Activated CD8-positive, alpha-beta memory T cell treated with anti-CD3 and anti-CD28 coated beads for 36 hours (primary cell): ENCODE measurements at regions not wholly inside any gene's neighbourhood (a gene's known extent, or its start where the extent isn't known, plus 50 kb on each side); places are given as distances from the start of the nearest gene placed in this dataset.
"Not testable (repeated sequence)": the region's sequence is repeated elsewhere in the genome, so short reads cannot be mapped to it uniquely, and the experiment has no call there.

Source experiments
- CTCF ChIA-PET: fragments of 350-600 bp; sonication (Branson Sonifier 250); formaldehyde crosslinking; loops from one replicate; lab custom pipeline; 2021; ENCODE audit warnings: antibody characterized with exemption; lab: Charles Lee
- POLR2A ChIA-PET: fragments of 350-600 bp; sonication (Branson Sonifier 250); formaldehyde crosslinking; loops from one replicate; lab custom pipeline; 2021; ENCODE audit warnings: antibody characterized with exemption; lab: Charles Lee

GRCh38 chr5:112034421-112034979 is 277.5 kb upstream of the NREP start:
- POLR2A ChIA-PET, result no interaction called here
- CTCF ChIA-PET, result no interaction called here

DNA sequence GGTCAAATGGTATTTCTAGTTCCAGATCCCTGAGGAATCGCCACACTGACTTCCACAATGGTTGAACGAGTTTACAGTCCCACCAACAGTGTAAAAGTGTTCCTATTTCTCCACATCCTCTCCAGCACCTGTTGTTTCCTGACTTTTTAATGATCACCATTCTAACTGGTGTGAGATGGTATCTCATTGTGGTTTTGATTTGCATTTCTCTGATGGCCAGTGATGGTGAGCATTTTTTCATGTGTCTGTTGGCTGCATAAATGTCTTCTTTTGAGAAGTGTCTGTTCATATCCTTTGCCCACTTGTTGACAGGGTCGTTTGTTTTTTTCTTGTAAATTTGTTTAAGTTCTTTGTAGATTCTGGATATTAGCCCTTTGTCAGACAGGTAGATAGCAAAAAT is 269.9 kb upstream of the NREP start:
- CTCF ChIA-PET, POLR2A ChIA-PET: not testable (repeated sequence)

DNA sequence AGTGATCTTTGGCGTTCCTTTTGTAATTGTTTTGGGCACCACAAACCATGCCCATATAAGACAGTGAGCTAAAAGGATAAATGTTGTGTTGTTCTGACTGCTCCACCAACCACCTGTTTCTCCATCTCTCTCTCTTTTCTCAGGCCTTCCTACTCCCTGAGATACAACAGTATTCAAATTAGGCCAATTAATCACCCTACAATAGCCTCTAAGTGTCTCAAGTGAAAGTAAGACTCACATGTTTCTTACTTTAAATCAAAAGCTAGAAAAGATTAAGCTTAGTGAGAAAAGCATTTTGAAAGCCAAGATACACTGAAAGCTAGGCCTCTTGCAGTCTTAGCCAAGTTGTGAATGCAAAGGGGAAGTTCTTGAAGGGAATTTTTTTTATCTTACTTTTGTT is 268.8 kb upstream of the NREP start:
- ChIA-PET POLR2A (no interaction called here), CTCF (no interaction called here)

- ChIA-PET CTCF (no interaction called here), POLR2A (no interaction called here)
Measured at GRCh38 chr5:112024769-112025168, 267.8 kb upstream of the NREP start.

GRCh38 chr5:112024221-112024620 is 267.2 kb upstream of the NREP start:
- CTCF ChIA-PET, result no interaction called here

GRCh38 chr5:112023766-112024165 is 266.8 kb upstream of the NREP start:
- ChIA-PET POLR2A (no interaction called here), CTCF (no interaction called here)

More at GRCh38 chr5:112024221-112024620, 267.2 kb upstream of the NREP start:
- POLR2A ChIA-PET, result no interaction called here

- CTCF ChIA-PET, result no interaction called here
- POLR2A ChIA-PET, result no interaction called here
Measured at GRCh38 chr5:112018846-112019245, 261.9 kb upstream of the NREP start.

DNA sequence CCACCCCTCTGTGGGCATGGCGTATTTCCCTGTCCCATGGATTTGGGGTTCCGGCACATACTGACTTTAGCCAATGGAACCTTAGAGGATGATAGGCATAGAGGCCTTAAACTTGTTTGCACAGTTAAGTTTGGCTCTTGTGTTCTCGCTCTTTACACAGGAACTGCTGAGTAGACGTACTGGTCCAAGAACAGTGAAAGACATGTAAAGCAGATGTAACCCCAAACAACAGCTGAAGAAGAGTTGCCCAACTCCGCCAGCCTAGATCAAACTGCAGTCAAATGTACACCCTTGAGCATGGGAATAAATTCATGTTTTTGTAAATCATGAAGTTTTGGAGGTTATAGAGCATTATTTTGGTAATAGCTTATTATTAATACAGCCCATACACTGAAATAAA is 260.0 kb upstream of the NREP start:
- POLR2A ChIA-PET, result no interaction called here
- CTCF ChIA-PET, result no interaction called here

DNA sequence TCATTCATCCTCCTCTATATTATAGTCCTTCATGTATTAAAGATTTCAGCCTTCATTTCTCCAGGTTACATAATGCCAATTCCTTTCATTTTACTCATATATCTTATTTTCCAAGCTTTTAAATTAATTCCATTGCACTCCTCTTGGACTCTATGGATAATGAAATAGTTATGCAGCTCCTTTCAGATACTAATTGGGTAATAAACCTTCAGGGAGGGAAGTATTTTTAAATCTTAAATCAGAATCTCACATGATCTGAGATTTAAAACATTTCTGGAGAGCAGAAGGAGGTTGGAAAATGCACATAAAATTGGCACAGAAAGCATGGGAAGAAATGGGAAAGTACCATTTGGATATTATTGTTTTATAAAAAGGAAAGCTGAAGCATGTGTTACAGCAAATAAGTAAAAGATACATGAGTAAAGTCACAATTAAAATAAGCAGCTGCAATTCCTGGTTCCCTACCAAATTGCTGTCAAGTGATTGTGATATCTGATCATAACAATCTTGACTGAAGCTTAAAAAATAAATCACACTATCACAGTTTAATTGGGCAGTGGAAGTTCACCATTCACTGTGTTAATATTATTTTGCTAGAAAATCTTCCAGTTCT is 257.9 kb upstream of the NREP start:
- CTCF ChIA-PET, result no interaction called here
- POLR2A ChIA-PET, result no interaction called here

- CTCF ChIA-PET, result no interaction called here
- POLR2A ChIA-PET, result no interaction called here
Measured at GRCh38 chr5:112013660-112014059, 256.7 kb upstream of the NREP start.

GRCh38 chr5:112012104-112012503 is 255.1 kb upstream of the NREP start:
- ChIA-PET CTCF (no interaction called here), POLR2A (no interaction called here)

DNA sequence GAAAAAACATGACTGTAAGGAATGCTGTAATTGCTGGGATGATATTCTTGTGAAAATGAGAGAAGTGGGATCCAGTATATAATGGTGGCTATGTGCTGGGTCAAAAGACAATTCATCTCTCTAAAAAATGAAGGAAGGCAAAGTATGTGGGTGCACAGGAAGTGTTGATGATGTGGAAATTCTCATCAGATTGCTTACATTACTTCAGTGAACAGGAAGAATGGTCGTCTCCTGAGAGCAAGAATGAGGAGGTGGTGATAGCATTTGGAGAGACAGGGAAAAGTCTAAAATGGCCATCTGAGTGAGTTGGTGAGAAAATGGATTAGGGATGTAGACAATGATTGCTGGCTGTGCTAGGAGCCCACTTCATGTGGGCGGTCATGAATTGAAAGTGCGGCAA is 253.5 kb upstream of the NREP start:
- ChIA-PET POLR2A (no interaction called here), CTCF (no interaction called here)

DNA sequence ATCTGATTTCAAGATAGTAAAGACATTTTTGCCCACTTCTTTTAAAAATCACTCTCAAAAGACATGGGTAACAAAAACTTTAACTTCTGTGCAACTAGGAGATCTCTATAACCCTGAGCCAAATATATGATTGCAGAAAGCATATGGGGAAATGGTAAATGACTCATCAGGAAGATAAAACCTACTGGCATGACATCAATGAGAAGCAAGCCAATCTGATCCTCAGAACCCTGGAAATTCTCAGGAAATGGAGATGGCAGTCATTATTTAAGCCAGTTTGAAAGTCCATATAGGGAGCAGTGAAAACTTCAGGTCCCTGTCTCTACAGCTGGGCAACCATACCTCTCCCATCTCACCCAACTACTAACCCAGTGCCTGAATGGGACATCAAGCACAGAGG is 249.7 kb upstream of the NREP start:
- POLR2A ChIA-PET, result no interaction called here
- CTCF ChIA-PET, result no interaction called here

DNA sequence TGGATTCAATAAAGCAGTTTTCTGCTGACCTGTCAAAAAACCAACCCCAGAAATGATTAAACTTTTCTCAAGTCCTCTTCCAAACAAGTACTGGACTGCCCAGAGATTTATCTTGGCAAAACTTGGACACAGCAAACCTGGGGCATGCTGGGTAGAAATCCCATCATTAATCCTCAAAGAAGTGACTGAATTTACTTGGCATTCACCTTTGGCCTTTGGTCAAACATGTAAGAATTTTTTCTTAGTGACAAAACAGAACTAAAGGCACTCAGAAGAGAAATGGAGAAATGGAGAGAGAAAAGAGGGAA is 248.6 kb upstream of the NREP start:
- ChIA-PET POLR2A (no interaction called here), CTCF (no interaction called here)

GRCh38 chr5:112004867-112005622 is 248.1 kb upstream of the NREP start:
- ChIA-PET POLR2A (no interaction called here), CTCF (no interaction called here)

DNA sequence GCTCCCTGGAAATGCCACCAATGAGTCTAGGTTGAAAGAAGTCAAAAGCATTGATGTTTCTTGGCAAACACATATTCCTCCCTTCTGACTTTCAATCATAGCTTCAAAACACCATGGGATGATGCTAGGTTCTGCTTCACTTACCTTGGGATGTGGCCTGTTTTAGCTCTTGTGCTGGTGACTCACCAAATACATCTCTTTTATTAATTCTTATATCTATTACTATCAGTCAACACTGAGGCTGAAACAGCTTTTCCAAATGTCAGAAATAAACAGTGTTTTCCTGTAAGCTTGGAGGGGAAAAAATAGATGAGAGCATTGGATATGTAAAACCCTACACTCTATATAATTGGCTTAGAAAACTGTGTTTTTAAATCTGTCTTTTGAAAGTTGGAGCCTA is 245.4 kb upstream of the NREP start:
- ChIA-PET POLR2A (no interaction called here), CTCF (no interaction called here)

DNA sequence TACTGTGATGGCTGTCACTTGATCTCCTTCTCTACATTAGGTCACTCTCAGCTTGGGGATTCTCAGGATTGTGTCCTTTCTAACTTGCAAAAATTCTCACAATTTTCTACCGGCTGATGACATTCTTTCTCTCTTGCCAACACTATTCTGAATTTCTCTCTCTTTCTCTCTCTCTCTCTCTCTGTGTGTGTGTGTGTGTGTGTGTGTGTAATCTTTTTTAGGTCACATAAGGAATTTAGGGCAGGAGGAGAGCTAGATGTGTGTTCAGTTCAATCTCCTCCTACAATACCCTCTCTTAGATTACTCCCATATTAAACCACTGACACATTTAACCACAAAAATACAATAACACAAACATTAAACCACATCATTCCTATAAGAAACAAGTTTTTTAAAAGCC is 242.3 kb upstream of the NREP start:
- ChIA-PET CTCF (no interaction called here), POLR2A (no interaction called here)

- ChIA-PET POLR2A (no interaction called here), CTCF (no interaction called here)
Measured at GRCh38 chr5:111998871-111999270, 241.9 kb upstream of the NREP start.

GRCh38 chr5:111997711-111998110 is 240.7 kb upstream of the NREP start:
- CTCF ChIA-PET, result no interaction called here
- POLR2A ChIA-PET, result no interaction called here

DNA sequence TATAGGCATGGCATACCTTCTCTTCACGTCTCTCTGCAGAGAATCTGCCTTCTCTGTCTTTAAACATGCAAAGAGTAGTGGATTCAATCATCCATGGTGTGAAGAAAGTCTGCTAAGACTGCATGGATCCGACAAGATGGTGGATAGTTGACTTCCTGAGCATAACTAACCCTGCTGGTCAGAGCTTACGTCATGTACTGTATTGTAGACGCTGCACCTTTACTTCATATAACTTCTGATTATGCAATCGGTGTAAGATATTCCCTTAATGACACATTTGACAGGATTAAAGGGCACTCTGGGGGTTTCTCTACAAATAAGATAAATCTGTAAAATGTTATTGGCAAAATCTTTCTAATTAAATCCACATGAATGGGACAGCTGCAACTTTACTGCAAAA is 240.3 kb upstream of the NREP start:
- ChIA-PET POLR2A (no interaction called here), CTCF (no interaction called here)

DNA sequence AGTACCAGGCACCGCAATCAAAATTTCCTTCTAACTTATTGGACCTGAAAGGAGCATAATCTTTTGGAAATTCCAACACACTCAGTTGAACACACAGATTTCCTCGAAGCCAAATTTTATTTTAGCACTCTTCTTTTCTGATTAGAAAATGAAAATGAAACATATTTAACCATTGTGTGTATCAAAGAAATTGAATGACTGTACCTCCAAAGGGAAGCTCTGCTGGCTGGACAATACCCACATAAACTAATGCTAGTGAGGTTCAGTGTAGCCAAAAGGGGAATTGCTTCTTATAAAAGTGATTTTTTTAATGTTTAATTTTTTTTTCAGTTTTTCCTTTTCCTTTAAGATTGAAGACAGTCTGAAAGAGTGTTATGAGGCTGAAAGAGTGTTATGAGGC is 239.6 kb upstream of the NREP start:
- ChIA-PET CTCF (no interaction called here), POLR2A (no interaction called here)

DNA sequence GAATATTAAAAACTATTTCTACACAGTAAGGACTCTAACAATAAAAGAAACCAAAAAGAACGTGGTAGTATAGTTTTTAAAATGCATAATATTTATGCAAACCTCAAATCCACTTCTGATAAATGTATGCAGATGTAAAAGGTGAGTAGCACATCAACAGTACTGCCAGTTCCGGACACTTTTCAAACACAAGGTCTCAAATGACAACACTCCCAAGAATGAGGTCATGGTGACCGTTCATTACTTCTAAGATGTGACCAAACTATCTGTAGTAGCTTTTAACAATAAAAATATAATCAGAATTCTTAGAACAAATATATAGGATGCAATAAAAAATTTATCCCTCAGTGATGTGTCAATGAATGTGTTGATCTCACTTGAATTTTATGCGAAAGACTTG is 238.7 kb upstream of the NREP start:
- ChIA-PET CTCF (no interaction called here), POLR2A (no interaction called here)
